ENCODE measurements at regions not wholly inside any gene's neighbourhood (a gene's known extent, or its start where the extent isn't known, plus 50 kb on each side); places are given as distances from the start of the nearest gene placed in this dataset.

DNA sequence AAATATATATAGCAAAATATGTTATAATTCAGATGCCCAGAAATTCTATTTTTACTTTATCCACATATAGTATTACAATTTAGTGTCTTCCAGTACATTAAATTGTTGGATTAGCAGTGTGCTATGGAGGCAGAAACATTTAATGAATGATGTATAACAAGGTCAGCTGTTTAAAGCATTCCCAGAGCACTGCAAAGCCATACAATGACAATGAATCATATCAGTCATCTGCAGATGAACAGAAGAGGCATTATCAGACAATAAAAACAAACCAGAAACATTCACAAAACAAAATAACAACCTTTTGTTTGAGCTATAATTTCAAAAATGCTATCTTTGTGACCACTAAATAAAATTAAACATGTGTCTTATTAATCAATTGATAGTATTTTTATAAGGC is 524.2 kb downstream of the FAT4 start:
- H3K4me3 ChIP-seq (ENCODE audit: low read length): no peak overlapping the region
- DNase-seq (ENCODE audit: low read depth): no peak
- H3K4me1 ChIP-seq (ENCODE audit: control insufficient read depth, insufficient read depth, low read length): peaks cover 2% of the 10 kb centered on the region
- H3K9ac ChIP-seq (ENCODE audit: low read length): no peak overlapping the region
- no peaks in the 10 kb centered on the region for H3K36me3 ChIP-seq (ENCODE audit: control insufficient read depth, insufficient read depth, low read length, severe bottlenecking)
- no peaks in the 10 kb centered on the region for H3K27me3 ChIP-seq (replicated peaks; ENCODE audit: control insufficient read depth, insufficient read depth, low read length)
- no peaks in the 10 kb centered on the region for H3K9me3 ChIP-seq (ENCODE audit: control insufficient read depth, low read length)

DNA sequence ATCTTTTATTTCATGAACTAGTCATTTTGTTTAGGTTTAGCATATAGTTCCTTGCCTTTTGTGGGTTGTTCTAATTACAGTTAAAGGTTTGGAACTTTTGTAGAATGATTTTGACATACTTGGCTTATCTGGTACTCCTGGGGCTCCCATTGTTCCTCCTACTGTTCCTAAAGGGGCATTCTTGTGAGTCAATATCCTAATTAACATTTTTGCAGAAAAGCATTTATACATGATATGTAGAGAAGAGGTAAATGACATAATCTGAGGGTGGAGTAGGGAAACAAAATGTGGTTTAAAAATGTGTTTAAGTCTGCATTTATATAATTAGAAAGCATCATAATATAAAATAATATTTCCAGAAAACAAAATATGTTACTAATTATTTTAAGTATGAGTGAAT is 529.2 kb downstream of the FAT4 start:
- Histone ChIP-seq H3K27me3 (replicated peaks; ENCODE audit: control insufficient read depth, insufficient read depth, low read length) (no peaks in the 10 kb centered on the region), H3K9ac (ENCODE audit: low read length) (no peak overlapping the region), H3K36me3 (ENCODE audit: control insufficient read depth, insufficient read depth, low read length, severe bottlenecking) (no peaks in the 10 kb centered on the region), H3K4me1 (ENCODE audit: control insufficient read depth, insufficient read depth, low read length) (peaks cover 6% of the 10 kb centered on the region), H3K4me3 (ENCODE audit: low read length) (no peak overlapping the region), H3K9me3 (ENCODE audit: control insufficient read depth, low read length) (no peaks in the 10 kb centered on the region)
- DNase-seq (ENCODE audit: low read depth): no peak

DNA sequence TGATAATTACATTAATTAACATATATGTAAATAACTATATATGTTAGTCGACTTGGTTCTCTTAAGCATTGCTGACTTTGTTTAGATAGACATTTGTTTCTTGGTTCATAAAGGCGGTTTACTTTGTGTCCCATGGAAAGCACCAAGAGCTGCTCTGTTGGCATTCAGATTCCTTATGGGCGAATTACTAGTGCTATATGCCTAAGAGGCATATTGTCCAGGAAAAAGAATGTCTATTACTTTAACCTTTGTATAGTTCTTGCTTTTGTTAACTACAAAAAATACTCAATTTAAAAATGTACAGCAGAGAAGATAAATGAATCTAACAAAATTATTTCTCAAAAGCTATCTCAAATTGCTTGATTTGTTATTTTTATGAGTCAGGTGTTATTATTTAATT is 532.8 kb downstream of the FAT4 start:
- Histone ChIP-seq H3K27me3 (replicated peaks; ENCODE audit: control insufficient read depth, insufficient read depth, low read length) (no peaks in the 10 kb centered on the region), H3K36me3 (ENCODE audit: control insufficient read depth, insufficient read depth, low read length, severe bottlenecking) (no peaks in the 10 kb centered on the region), H3K4me3 (ENCODE audit: low read length) (no peak overlapping the region), H3K4me1 (ENCODE audit: control insufficient read depth, insufficient read depth, low read length) (peaks cover 14% of the 10 kb centered on the region), H3K9me3 (ENCODE audit: control insufficient read depth, low read length) (no peaks in the 10 kb centered on the region), H3K9ac (ENCODE audit: low read length) (no peak overlapping the region)
- no peak for DNase-seq (ENCODE audit: low read depth)

DNA sequence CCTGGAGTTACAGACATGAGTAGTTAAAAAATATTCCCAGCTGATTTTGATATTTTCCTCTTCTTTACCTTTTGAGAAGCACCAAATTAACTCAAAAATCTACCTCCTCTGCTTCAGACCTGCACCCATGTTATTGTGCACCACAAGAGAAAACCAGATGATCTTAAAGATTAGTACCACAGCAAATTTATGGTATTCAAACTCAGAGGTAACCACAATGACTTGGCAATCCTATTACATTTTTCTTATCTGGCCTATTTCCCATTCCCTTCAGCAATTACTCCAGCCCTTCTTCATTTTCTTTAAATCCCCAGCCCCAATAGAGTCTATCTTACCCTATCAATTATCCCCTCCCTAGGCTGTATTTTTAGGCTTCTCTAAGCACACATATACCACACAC is 535.1 kb downstream of the FAT4 start:
- DNase-seq (ENCODE audit: low read depth): peak; percentile 81
- H3K36me3 ChIP-seq (ENCODE audit: control insufficient read depth, insufficient read depth, low read length, severe bottlenecking): no peaks in the 10 kb centered on the region
- H3K4me1 ChIP-seq (ENCODE audit: control insufficient read depth, insufficient read depth, low read length): peaks cover 9% of the 10 kb centered on the region
- H3K4me3 ChIP-seq (ENCODE audit: low read length): no peak overlapping the region
- no peak overlapping the region for H3K9ac ChIP-seq (ENCODE audit: low read length)
- no peaks in the 10 kb centered on the region for H3K27me3 ChIP-seq (replicated peaks; ENCODE audit: control insufficient read depth, insufficient read depth, low read length)
- no peaks in the 10 kb centered on the region for H3K9me3 ChIP-seq (ENCODE audit: control insufficient read depth, low read length)

DNA sequence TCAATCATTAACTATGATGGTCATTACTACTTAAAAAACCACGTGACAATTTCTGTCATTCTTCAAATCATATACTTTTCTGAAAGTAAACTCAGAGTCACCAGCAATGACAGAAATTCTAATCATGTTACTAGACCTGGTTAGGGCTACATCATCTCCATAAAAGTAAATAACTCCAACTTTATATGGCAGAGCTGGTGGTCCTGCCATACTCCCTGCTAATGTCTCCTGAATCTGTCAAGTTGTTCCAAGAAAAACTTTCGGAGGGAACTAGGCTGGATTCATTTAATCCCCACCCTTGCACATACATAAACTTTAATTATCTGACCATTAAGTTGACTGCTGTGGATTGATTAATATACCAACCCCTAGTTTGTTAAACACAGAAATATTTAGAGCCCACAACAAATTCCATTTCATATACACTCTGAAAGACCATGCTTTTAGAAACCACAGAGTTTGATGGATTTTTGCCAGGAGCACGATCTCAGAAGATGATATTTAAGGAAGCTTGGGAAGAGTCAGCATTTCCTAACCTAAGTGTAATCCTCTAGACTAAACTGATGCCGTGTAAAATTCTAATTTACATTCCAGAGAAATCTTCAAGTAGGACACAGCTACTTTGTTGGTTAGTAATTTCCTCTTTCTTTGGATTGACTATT is 577.0 kb downstream of the FAT4 start:
- DNase-seq (ENCODE audit: low read depth): peak; percentile 77
- Histone ChIP-seq H3K9me3 (ENCODE audit: control insufficient read depth, low read length) (no peaks in the 10 kb centered on the region), H3K27me3 (replicated peaks; ENCODE audit: control insufficient read depth, insufficient read depth, low read length) (no peaks in the 10 kb centered on the region), H3K36me3 (ENCODE audit: control insufficient read depth, insufficient read depth, low read length, severe bottlenecking) (no peaks in the 10 kb centered on the region), H3K9ac (ENCODE audit: low read length) (no peak overlapping the region), H3K4me1 (ENCODE audit: control insufficient read depth, insufficient read depth, low read length) (no peaks in the 10 kb centered on the region), H3K4me3 (ENCODE audit: low read length) (no peak overlapping the region)

DNA sequence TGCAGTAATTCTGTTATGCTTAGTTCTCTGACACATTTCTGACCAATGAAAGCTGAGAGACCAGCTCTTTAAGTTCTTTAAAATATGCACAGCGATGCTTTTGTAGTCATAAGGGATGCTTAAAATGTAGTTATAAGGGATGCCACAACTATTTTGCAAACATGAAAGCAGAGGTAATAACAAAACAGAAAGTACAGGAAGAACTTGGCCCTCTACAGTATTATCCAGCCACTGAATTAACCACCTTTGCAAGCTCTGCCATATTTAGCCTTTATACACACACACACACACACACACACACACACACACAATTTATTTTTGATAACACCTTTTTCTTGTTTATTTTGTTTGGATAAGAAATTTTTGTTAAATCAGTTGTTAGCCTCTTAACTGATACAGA is 590.0 kb downstream of the FAT4 start:
- Histone ChIP-seq H3K36me3 (ENCODE audit: control insufficient read depth, insufficient read depth, low read length, severe bottlenecking) (no peaks in the 10 kb centered on the region), H3K4me1 (ENCODE audit: control insufficient read depth, insufficient read depth, low read length) (no peaks in the 10 kb centered on the region), H3K9ac (ENCODE audit: low read length) (no peak overlapping the region), H3K4me3 (ENCODE audit: low read length) (no peak overlapping the region), H3K27me3 (replicated peaks; ENCODE audit: control insufficient read depth, insufficient read depth, low read length) (no peaks in the 10 kb centered on the region), H3K9me3 (ENCODE audit: control insufficient read depth, low read length) (no peaks in the 10 kb centered on the region)
- DNase-seq (ENCODE audit: low read depth): no peak

DNA sequence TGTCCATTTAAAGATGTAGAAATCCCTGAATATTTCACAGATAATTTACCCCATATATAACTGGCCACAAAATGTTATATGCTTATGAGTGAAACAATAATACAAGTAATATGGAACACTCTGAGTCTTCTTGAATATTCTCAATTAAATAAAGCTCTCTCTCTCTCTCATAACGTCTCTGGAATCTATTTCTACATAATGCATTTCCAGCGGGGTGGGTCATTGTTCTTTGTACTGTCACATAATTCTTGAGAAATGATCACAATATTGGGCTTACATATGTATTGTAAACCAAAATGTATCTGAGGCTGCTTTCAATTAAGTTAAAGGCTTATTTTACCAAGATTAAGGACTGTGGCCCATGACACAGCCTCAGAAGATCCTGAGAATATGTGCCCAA is 596.3 kb downstream of the FAT4 start:
- Histone ChIP-seq H3K9ac (ENCODE audit: low read length) (no peak overlapping the region), H3K9me3 (ENCODE audit: control insufficient read depth, low read length) (no peaks in the 10 kb centered on the region), H3K4me3 (ENCODE audit: low read length) (no peak overlapping the region), H3K27me3 (replicated peaks; ENCODE audit: control insufficient read depth, insufficient read depth, low read length) (no peaks in the 10 kb centered on the region), H3K4me1 (ENCODE audit: control insufficient read depth, insufficient read depth, low read length) (no peaks in the 10 kb centered on the region), H3K36me3 (ENCODE audit: control insufficient read depth, insufficient read depth, low read length, severe bottlenecking) (no peaks in the 10 kb centered on the region)
- no peak for DNase-seq (ENCODE audit: low read depth)

DNA sequence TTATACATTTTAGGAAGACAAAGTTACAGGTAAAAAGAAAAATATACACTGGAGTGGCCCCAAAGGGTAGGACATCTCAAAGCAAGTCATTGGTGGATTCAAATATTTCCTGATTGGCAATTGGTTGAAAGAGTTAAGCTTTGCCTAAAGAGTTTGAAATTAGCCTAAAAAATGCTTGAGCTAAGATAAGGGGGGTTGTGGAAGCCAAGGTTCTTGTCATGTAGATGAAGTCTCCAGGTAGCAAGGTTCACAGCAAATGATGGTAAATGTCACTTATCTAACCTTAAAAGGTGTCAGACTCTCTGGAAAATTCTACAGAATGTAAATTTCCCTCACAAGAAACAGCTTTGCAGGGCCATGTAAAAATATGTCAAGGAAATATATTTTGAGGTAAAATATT is 596.7 kb downstream of the FAT4 start:
- Histone ChIP-seq H3K4me1 (ENCODE audit: control insufficient read depth, insufficient read depth, low read length) (no peaks in the 10 kb centered on the region), H3K27me3 (replicated peaks; ENCODE audit: control insufficient read depth, insufficient read depth, low read length) (no peaks in the 10 kb centered on the region), H3K4me3 (ENCODE audit: low read length) (no peak overlapping the region), H3K36me3 (ENCODE audit: control insufficient read depth, insufficient read depth, low read length, severe bottlenecking) (no peaks in the 10 kb centered on the region), H3K9me3 (ENCODE audit: control insufficient read depth, low read length) (no peaks in the 10 kb centered on the region), H3K9ac (ENCODE audit: low read length) (no peak overlapping the region)
- DNase-seq (ENCODE audit: low read depth): no peak

DNA sequence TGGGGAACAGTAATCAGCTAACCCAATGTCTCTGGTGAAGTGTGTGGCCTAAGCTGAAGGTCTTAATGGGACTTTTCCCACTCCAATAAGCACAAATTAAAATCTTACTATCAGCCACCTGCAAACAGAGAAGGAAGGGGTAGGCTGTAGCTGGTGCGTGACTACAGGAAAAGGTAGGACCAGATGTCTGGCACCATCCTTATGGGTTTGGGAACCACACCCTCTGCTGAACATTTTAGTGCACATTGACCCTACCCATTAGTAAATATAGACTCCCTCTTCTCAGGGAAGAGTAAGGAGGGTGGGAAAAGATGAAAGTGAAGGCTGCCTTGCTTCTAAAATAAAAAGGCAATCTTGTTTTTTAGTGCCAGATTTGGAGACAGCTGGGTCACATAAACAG is 602.8 kb downstream of the FAT4 start:
- DNase-seq (ENCODE audit: low read depth): no peak
- Histone ChIP-seq H3K9me3 (ENCODE audit: control insufficient read depth, low read length) (no peaks in the 10 kb centered on the region), H3K4me3 (ENCODE audit: low read length) (no peak overlapping the region), H3K27me3 (replicated peaks; ENCODE audit: control insufficient read depth, insufficient read depth, low read length) (no peaks in the 10 kb centered on the region), H3K9ac (ENCODE audit: low read length) (no peak overlapping the region), H3K4me1 (ENCODE audit: control insufficient read depth, insufficient read depth, low read length) (no peaks in the 10 kb centered on the region), H3K36me3 (ENCODE audit: control insufficient read depth, insufficient read depth, low read length, severe bottlenecking) (no peaks in the 10 kb centered on the region)

DNA sequence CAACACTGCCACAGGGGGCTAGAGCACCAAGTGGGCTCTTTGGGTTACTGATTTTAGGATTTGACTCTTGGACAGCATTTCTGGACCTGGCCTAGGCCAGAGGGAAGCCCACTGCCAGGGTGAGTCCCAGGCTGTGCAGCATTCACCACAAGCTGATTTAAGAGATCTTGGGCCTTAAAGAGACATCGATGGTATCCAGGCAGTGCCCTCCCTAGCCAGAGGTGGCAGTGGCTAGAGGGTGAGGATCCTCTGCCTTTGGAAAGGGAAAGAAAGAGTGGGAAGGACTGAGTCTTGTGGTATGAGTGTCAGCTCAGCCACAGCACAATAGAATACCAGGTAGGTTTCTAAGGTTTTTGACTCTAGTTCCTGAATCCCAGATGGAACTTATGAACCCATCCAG is 613.9 kb downstream of the FAT4 start:
- H3K9ac ChIP-seq (ENCODE audit: low read length): no peak overlapping the region
- no peaks in the 10 kb centered on the region for H3K4me1 ChIP-seq (ENCODE audit: control insufficient read depth, insufficient read depth, low read length)
- H3K27me3 ChIP-seq (replicated peaks; ENCODE audit: control insufficient read depth, insufficient read depth, low read length): no peaks in the 10 kb centered on the region
- H3K4me3 ChIP-seq (ENCODE audit: low read length): no peak overlapping the region
- no peak for DNase-seq (ENCODE audit: low read depth)
- H3K9me3 ChIP-seq (ENCODE audit: control insufficient read depth, low read length): peaks cover 11% of the 10 kb centered on the region
- no peaks in the 10 kb centered on the region for H3K36me3 ChIP-seq (ENCODE audit: control insufficient read depth, insufficient read depth, low read length, severe bottlenecking)

DNA sequence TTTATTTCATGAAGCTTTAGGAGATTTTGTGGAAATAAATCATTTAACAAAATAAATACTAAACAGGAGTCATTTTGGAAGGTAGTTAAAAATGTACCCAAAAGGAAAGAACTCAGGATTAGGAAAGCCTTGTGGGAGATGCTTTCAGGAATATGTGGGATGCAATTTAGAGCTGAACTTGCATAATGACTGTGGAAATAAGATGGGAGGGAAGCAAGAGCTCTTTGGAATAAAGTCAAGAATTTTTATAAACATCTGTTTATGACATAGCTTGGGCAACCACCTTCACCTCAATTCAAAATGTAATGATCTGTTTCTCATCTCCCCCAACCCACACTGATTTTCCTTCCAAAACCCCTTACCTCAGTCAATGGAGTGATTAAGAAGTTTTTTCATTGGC is 623.8 kb downstream of the FAT4 start:
- Histone ChIP-seq H3K4me1 (ENCODE audit: control insufficient read depth, insufficient read depth, low read length) (no peaks in the 10 kb centered on the region), H3K27me3 (replicated peaks; ENCODE audit: control insufficient read depth, insufficient read depth, low read length) (no peaks in the 10 kb centered on the region), H3K4me3 (ENCODE audit: low read length) (no peak overlapping the region), H3K9ac (ENCODE audit: low read length) (no peak overlapping the region), H3K9me3 (ENCODE audit: control insufficient read depth, low read length) (peaks cover 12% of the 10 kb centered on the region), H3K36me3 (ENCODE audit: control insufficient read depth, insufficient read depth, low read length, severe bottlenecking) (no peaks in the 10 kb centered on the region)
- peak; percentile 65 for DNase-seq (ENCODE audit: low read depth)

DNA sequence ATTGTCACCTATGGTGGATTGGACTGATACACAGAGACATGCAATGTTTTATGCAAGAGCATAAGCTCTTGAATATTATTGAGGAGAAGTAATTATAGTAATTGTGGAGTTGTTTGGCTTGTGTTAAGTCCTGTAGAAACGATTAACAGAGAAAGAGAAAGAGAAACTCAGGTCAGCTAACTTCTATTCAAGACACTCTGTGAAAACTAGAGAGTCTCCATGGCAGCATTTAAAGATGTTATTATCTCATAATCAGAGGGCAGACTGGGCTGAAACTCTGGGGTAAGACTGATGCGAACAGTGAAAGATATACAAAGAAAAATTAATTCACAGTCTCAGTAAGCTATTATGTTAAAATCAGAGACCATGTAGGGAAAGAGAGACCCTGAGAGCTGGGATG is 625.7 kb downstream of the FAT4 start:
- no peaks in the 10 kb centered on the region for H3K36me3 ChIP-seq (ENCODE audit: control insufficient read depth, insufficient read depth, low read length, severe bottlenecking)

More for the DNA sequence above, 625.7 kb downstream of the FAT4 start:
- Histone ChIP-seq H3K9me3 (ENCODE audit: control insufficient read depth, low read length) (no peaks in the 10 kb centered on the region), H3K4me1 (ENCODE audit: control insufficient read depth, insufficient read depth, low read length) (no peaks in the 10 kb centered on the region), H3K4me3 (ENCODE audit: low read length) (no peak overlapping the region), H3K9ac (ENCODE audit: low read length) (no peak overlapping the region), H3K27me3 (replicated peaks; ENCODE audit: control insufficient read depth, insufficient read depth, low read length) (no peaks in the 10 kb centered on the region)
- no peak for DNase-seq (ENCODE audit: low read depth)

Data from adipocyte (in vitro differentiated cells).